OCI-LY7 (cell line): ENCODE measurements at regions not wholly inside any gene's neighbourhood (a gene's known extent, or its start where the extent isn't known, plus 50 kb on each side); places are given as distances from the start of the nearest gene placed in this dataset.

Experiments used
- BruUV-seq: library from RNA; stranded (reverse); fragments of 400-500 nt; replicated peaks from 2 replicates; lab custom pipeline; 2021; lab: Mats Ljungman, UMichigan
- CTCF ChIA-PET: fragments of 300-600 bp; sonication (Branson Sonifier 250); formaldehyde crosslinking; loops from one replicate; lab custom pipeline; 2022; ENCODE audit warnings: antibody characterized with exemption; ENCODE audit not compliant: unreplicated experiment; lab: Charles Lee
- POLR2A ChIA-PET: fragments of 300-600 bp; sonication (Branson Sonifier 250); formaldehyde crosslinking; loops from one replicate; lab custom pipeline; 2022; ENCODE audit warnings: antibody characterized with exemption; lab: Charles Lee
- DNase-seq: peaks from one replicate; pipeline ENCODE4 v3.0.0-alpha.2; 2015; ENCODE audit warnings: low spot score
- H2AFZ ChIP-seq: fragments of 200-600 bp; sonication (generic), shearing (Covaris generic); 2 replicates; pipeline ENCODE4 v1.6.1; 2014; ENCODE audit warnings: mild to moderate bottlenecking, antibody characterized with exemption, low read length, moderate library complexity
- H3K27ac ChIP-seq: fragments of 200-600 bp; sonication (generic); 2 replicates; pipeline ENCODE4 v1.5.1; 2014; ENCODE audit warnings: mixed run types, low read depth, mild to moderate bottlenecking, moderate library complexity, low read length, inconsistent platforms; ENCODE audit not compliant: poor library complexity, severe bottlenecking
- H3K36me3 ChIP-seq: fragments of 200-600 bp; sonication (generic); 2 replicates; pipeline ENCODE4 v1.6.1; 2014; ENCODE audit warnings: mild to moderate bottlenecking, antibody characterized with exemption, low read length, moderate library complexity, mixed read lengths; ENCODE audit not compliant: insufficient read depth
- H3K4me1 ChIP-seq: fragments of 200-600 bp; sonication (generic); 2 replicates; pipeline ENCODE4 v1.5.1; 2014; ENCODE audit warnings: mild to moderate bottlenecking, low read length; ENCODE audit not compliant: insufficient read depth, poor library complexity, severe bottlenecking
- H3K4me2 ChIP-seq: fragments of 200-600 bp; sonication (generic); 2 replicates; pipeline ENCODE4 v1.6.1; 2014; ENCODE audit warnings: mild to moderate bottlenecking, low read length
- H3K4me3 ChIP-seq: fragments of 200-600 bp; sonication (generic); 2 replicates; pipeline ENCODE4 v1.5.1; 2014; ENCODE audit warnings: mild to moderate bottlenecking, low read depth, low read length; ENCODE audit not compliant: poor library complexity, severe bottlenecking
- H3K79me2 ChIP-seq: fragments of 200-600 bp; sonication (generic); 2 replicates; pipeline ENCODE4 v1.6.1; 2016; ENCODE audit warnings: low read depth, mild to moderate bottlenecking, low read length, moderate library complexity, mixed read lengths; ENCODE audit not compliant: insufficient read depth
- H3K9me2 ChIP-seq: fragments of 200-600 bp; sonication (generic); 2 replicates; pipeline ENCODE4 v1.6.1; 2016; ENCODE audit warnings: mild to moderate bottlenecking, low read length, mixed read lengths; ENCODE audit not compliant: insufficient read depth
- H3K9me3 ChIP-seq: fragments of 200-600 bp; sonication (generic); 2 replicates; pipeline ENCODE4 v1.6.1; 2014; ENCODE audit warnings: mild to moderate bottlenecking, mixed run types, low read length, mixed read lengths
- H4K20me1 ChIP-seq: fragments of 200-600 bp; sonication (generic); 2 replicates; pipeline ENCODE4 v1.6.1; 2014; ENCODE audit warnings: mild to moderate bottlenecking, antibody characterized with exemption, low read length, moderate library complexity, mixed read lengths; ENCODE audit not compliant: insufficient read depth
- EZH2phosphoT487 ChIP-seq: fragments of 200-600 bp; sonication (generic); IDR thresholded peaks from 2 replicates; pipeline ENCODE4 v1.6.1; 2018; ENCODE audit warnings: low read depth, borderline replicate concordance, mild to moderate bottlenecking, mixed run types, antibody characterized with exemption, low read length, moderate library complexity, mixed read lengths
- intact Hi-C: fragments of 100-400 bp; cut with micrococcal nuclease; formaldehyde crosslinking; loops from one replicate; pipeline ENCODE4 v1.10.0; 2022; ENCODE audit not compliant: unreplicated experiment
- TF ChIP-seq, protein P1 (sequence below): fragments of 200-600 bp; sonication (generic); conservative IDR thresholded peaks from 2 replicates; pipeline ENCODE4 v1.5.1; 2014; ENCODE audit warnings: mild to moderate bottlenecking, antibody characterized with exemption, low read length, moderate library complexity, mixed read lengths

DNA sequence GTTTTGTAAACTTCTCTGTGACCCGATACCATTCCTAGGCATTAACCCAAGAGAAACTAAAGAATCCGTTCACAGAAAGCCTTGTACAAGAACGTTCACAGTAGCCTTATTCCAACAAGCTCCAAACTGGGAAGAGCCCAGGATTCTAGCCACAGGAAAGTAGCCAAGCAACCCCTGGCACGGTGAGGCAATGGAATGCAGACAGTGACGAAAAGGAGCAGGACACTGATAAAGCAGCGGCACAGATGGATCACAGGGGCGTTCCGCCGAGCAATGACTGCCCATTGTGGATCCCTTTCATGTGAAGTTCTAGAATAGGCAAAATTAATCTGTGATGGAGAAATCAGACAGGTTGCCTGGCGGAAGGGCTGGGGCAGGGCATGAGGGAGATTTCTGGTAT is 198.7 kb upstream of the CHRNA7 start:
- no peaks in the 10 kb centered on the region for H3K79me2 ChIP-seq
- no TSS peak for BruUV-seq
- ChIA-PET POLR2A (no interaction called here), CTCF (no interaction called here)
- no peaks in the 10 kb centered on the region for H3K9me2 ChIP-seq
- no peak overlapping the region for H2AFZ ChIP-seq
- H4K20me1 ChIP-seq: no peaks in the 10 kb centered on the region
- H3K4me1 ChIP-seq: no peaks in the 10 kb centered on the region
- no peak for DNase-seq
- no peak overlapping the region for H3K4me2 ChIP-seq
- intact Hi-C loops: no loop called here
- H3K36me3 ChIP-seq: no peaks in the 10 kb centered on the region
- H3K4me3 ChIP-seq: no peak overlapping the region
- no peak overlapping the region for H3K27ac ChIP-seq
- no peaks in the 10 kb centered on the region for H3K9me3 ChIP-seq
- TF ChIP-seq EZH2phosphoT487: no peak
- TF ChIP-seq, protein P1, sequence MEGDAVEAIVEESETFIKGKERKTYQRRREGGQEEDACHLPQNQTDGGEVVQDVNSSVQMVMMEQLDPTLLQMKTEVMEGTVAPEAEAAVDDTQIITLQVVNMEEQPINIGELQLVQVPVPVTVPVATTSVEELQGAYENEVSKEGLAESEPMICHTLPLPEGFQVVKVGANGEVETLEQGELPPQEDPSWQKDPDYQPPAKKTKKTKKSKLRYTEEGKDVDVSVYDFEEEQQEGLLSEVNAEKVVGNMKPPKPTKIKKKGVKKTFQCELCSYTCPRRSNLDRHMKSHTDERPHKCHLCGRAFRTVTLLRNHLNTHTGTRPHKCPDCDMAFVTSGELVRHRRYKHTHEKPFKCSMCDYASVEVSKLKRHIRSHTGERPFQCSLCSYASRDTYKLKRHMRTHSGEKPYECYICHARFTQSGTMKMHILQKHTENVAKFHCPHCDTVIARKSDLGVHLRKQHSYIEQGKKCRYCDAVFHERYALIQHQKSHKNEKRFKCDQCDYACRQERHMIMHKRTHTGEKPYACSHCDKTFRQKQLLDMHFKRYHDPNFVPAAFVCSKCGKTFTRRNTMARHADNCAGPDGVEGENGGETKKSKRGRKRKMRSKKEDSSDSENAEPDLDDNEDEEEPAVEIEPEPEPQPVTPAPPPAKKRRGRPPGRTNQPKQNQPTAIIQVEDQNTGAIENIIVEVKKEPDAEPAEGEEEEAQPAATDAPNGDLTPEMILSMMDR: no peak

- no peak for DNase-seq
- Histone ChIP-seq H3K4me2 (no peak overlapping the region), H4K20me1 (no peaks in the 10 kb centered on the region), H3K27ac (no peak overlapping the region), H3K4me3 (no peak overlapping the region), H3K9me2 (no peaks in the 10 kb centered on the region), H3K36me3 (no peaks in the 10 kb centered on the region), H2AFZ (no peak overlapping the region), H3K4me1 (no peaks in the 10 kb centered on the region), H3K9me3 (no peaks in the 10 kb centered on the region), H3K79me2 (no peaks in the 10 kb centered on the region)
- ChIA-PET POLR2A (no interaction called here), CTCF (interaction anchor here (0.6 kb wide), 1 partner anchor 15 kb away, joined by 3 read pairs; no protein-coding TSS in a partner anchor)
- intact Hi-C loops: no loop called here
- TF ChIP-seq, protein P1: no peak
- TF ChIP-seq EZH2phosphoT487: no peak
- BruUV-seq: no TSS peak
Observed at GRCh38 chr15:31834654-31835053, 195.7 kb upstream of the CHRNA7 start.

- Histone ChIP-seq H3K9me2 (no peaks in the 10 kb centered on the region), H4K20me1 (no peaks in the 10 kb centered on the region), H3K9me3 (no peaks in the 10 kb centered on the region), H3K4me2 (no peak overlapping the region), H3K36me3 (no peaks in the 10 kb centered on the region), H3K4me1 (no peaks in the 10 kb centered on the region), H3K4me3 (no peak overlapping the region), H3K27ac (no peak overlapping the region), H3K79me2 (no peaks in the 10 kb centered on the region), H2AFZ (no peak overlapping the region)
- intact Hi-C loops: no loop called here
- TF ChIP-seq, protein P1: no peak
- no peak for TF ChIP-seq EZH2phosphoT487
- no TSS peak for BruUV-seq
- ChIA-PET CTCF (no interaction called here), POLR2A (no interaction called here)
- no peak for DNase-seq
Observed at GRCh38 chr15:31839388-31839787, 190.9 kb upstream of the CHRNA7 start.
